Keratinocyte (primary cell): ENCODE measurements at regions not wholly inside any gene's neighbourhood (a gene's known extent, or its start where the extent isn't known, plus 50 kb on each side); places are given as distances from the start of the nearest gene placed in this dataset.

Experiments used
- CTCF ChIP-seq, 3 experiments: IDR thresholded peaks in 1 of 3; conservative IDR thresholded peaks in 1 of 3; optimal IDR thresholded peaks in 1 of 3; 2 replicates in 2 of 3; 3 replicates in 1 of 3; pipeline versions ENCODE3 to v1.5.1; 2011; ENCODE audit warnings: low read length in 3 of 3, mild to moderate bottlenecking in 3 of 3, moderate library complexity in 2 of 3, control low read depth in 1 of 3, inconsistent platforms in 1 of 3; ENCODE audit not compliant: insufficient read depth in 2 of 3; ENCODE audit errors: extremely low read depth in 1 of 3
- EZH2 ChIP-seq: IDR thresholded peaks from one replicate; pipeline ENCODE4 v1.6.1; 2012; ENCODE audit warnings: inconsistent platforms, mild to moderate bottlenecking, low read length, moderate library complexity

GRCh38 chr7:110412614-110413013 is 678.3 kb upstream of the LRRN3 start:
- no peak for TF ChIP-seq CTCF (optimal IDR thresholded peaks at IDR 0.05 in 1 of 3, IDR thresholded peaks at IDR 0.05 in 1 of 3, conservative IDR thresholded peaks at IDR 0.05 in 1 of 3; ENCODE audit: extremely low read depth in 1 of 3, insufficient read depth in 2 of 3, low read length in 3 of 3)
- TF ChIP-seq EZH2 = no peak
